ENCODE measurements at regions not wholly inside any gene's neighbourhood (a gene's known extent, or its start where the extent isn't known, plus 50 kb on each side); places are given as distances from the start of the nearest gene placed in this dataset.

DNA sequence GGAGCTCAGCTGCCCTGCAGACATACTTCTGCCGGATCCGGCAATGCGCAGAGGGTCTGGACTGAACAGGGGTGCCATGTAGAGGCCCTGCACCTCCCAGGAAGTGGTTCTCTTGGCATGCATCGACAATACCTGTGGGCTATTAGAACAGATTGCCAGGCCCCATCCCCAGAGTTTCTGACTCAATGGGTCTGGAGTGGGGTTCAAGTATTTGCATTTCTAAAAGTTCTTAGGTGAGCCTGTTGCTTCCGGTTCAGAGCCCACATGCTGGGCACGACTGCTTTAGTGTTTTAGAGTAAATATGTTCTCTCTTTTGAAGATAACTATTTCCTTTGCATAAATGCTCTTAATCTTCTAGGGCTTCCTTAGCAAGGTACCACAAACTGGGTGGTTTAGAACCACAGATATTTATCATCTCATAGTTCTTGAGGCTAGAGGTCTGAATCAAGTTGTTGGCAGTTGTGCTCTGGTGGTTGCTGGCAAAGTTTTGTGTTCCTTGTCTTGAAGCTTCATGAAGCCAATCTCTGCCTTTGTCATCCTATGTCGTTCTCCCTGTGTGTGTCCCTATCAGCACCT is 435.5 kb downstream of the TCERG1L start:
- TF ChIP-seq, protein P1, sequence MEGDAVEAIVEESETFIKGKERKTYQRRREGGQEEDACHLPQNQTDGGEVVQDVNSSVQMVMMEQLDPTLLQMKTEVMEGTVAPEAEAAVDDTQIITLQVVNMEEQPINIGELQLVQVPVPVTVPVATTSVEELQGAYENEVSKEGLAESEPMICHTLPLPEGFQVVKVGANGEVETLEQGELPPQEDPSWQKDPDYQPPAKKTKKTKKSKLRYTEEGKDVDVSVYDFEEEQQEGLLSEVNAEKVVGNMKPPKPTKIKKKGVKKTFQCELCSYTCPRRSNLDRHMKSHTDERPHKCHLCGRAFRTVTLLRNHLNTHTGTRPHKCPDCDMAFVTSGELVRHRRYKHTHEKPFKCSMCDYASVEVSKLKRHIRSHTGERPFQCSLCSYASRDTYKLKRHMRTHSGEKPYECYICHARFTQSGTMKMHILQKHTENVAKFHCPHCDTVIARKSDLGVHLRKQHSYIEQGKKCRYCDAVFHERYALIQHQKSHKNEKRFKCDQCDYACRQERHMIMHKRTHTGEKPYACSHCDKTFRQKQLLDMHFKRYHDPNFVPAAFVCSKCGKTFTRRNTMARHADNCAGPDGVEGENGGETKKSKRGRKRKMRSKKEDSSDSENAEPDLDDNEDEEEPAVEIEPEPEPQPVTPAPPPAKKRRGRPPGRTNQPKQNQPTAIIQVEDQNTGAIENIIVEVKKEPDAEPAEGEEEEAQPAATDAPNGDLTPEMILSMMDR (IDR thresholded peaks at IDR 0.05 in 4 of 5, conservative IDR thresholded peaks at IDR 0.05 in 1 of 5), result no peak
- Histone ChIP-seq H3K27ac (no peak overlapping the region), H3K27me3 (no peaks in the 10 kb centered on the region), H3K4me1 (no peaks in the 10 kb centered on the region), H3K9me3 (no peaks in the 10 kb centered on the region), H3K4me3 (no peak overlapping the region), H3K36me3 (no peaks in the 10 kb centered on the region)
- in situ Hi-C loops (cut with MboI; ENCODE audit: low sequenced_read_pairs in 4 of 4), result no loop called here
- ATAC-seq (no peak), DNase-seq (no peak)
- intact Hi-C loops (cut with DNase I; ENCODE audit: low total_unique reads), result no loop called here

DNA sequence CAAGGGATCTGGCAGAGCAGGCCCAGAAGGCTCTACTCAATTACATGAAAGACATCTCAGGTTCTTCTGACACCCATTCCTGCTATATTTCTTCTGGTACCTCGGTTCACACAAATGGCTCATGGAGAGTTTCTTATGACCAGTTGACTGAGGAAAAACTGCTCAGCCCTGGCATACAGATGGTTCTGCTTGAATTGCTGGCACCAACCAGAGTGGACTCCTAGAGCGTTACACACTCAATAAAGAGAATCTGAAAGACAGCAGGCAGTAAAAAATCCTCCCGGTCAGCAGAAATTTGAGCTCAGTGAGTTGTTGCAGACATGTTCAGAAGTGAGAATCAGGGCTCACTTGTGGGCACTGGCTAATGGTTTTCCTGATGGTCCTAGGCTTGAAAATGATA is 434.4 kb downstream of the TCERG1L start:
- Histone ChIP-seq H3K36me3 (no peaks in the 10 kb centered on the region), H3K4me3 (no peak overlapping the region), H3K27ac (no peak overlapping the region), H3K4me1 (no peaks in the 10 kb centered on the region), H3K27me3 (no peaks in the 10 kb centered on the region), H3K9me3 (no peaks in the 10 kb centered on the region)
- in situ Hi-C loops (cut with MboI; ENCODE audit: low sequenced_read_pairs in 4 of 4), result no loop called here
- intact Hi-C loops (cut with DNase I; ENCODE audit: low total_unique reads), result no loop called here
- DNase-seq, result no peak
- no peak for TF ChIP-seq POLR2A (IDR thresholded peaks at IDR 0.05)
- TF ChIP-seq, protein P1 (IDR thresholded peaks at IDR 0.05 in 4 of 5, conservative IDR thresholded peaks at IDR 0.05 in 1 of 5), result no peak
- ATAC-seq, result no peak

DNA sequence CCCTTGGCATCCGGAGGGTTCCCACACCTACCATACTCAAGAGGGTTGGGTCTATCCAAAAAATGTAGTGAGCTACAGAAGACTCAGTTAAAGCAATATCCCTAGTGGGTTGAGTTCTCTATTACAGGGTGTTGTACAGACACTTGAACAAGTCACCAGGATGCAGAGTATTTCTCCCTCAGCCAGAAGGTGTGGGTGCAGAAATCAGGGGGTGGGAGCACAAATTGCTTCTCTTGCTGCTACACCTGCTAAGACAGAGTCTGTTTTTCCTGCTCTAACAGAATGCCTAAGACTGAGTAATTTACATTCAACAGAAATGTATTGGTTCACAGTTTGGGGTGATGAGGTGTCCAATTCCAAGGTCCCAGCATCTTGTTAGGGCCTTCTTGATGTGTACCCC is 433.4 kb downstream of the TCERG1L start:
- no peak for ATAC-seq
- in situ Hi-C loops (cut with MboI; ENCODE audit: low sequenced_read_pairs in 4 of 4), result no loop called here
- Histone ChIP-seq H3K9me3 (no peaks in the 10 kb centered on the region), H3K27me3 (no peaks in the 10 kb centered on the region), H3K4me3 (no peak overlapping the region), H3K4me1 (no peaks in the 10 kb centered on the region), H3K36me3 (no peaks in the 10 kb centered on the region), H3K27ac (no peak overlapping the region)
- intact Hi-C loops (cut with DNase I; ENCODE audit: low total_unique reads), result no loop called here
- TF ChIP-seq POLR2A (IDR thresholded peaks at IDR 0.05), result no peak
- TF ChIP-seq, protein P1 (IDR thresholded peaks at IDR 0.05 in 4 of 5, conservative IDR thresholded peaks at IDR 0.05 in 1 of 5), result no peak
- no peak for DNase-seq

DNA sequence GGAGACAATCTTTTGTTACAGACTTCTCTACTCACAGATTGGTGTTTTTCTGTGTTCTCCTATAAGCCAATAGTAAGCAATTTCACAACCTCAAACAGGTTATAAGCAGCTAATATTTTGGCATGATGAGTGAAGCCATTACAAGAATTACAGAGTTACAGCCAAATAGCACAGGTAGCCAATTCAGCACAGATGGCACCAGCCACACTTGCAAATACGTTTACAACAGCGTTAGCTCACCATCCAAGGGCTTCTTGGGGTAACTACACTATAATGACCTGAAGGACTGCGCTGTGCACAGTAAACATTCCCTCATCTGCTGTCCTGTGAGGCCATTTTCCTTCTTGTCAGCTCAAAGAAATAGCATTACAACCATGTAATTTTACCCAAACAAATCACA is 428.6 kb downstream of the TCERG1L start:
- H3K4me3 ChIP-seq, result no peak overlapping the region
- H3K9me3 ChIP-seq, result no peaks in the 10 kb centered on the region
- ATAC-seq, result no peak
- no peaks in the 10 kb centered on the region for H3K4me1 ChIP-seq
- intact Hi-C loops (cut with DNase I; ENCODE audit: low total_unique reads) (no loop called here), in situ Hi-C loops (cut with MboI; ENCODE audit: low sequenced_read_pairs in 4 of 4) (no loop called here)
- no peak for TF ChIP-seq POLR2A (IDR thresholded peaks at IDR 0.05)
- TF ChIP-seq, protein P1 (IDR thresholded peaks at IDR 0.05 in 4 of 5, conservative IDR thresholded peaks at IDR 0.05 in 1 of 5), result no peak
- no peak overlapping the region for H3K27ac ChIP-seq
- no peak for DNase-seq
- no peaks in the 10 kb centered on the region for H3K36me3 ChIP-seq
- no peaks in the 10 kb centered on the region for H3K27me3 ChIP-seq

DNA sequence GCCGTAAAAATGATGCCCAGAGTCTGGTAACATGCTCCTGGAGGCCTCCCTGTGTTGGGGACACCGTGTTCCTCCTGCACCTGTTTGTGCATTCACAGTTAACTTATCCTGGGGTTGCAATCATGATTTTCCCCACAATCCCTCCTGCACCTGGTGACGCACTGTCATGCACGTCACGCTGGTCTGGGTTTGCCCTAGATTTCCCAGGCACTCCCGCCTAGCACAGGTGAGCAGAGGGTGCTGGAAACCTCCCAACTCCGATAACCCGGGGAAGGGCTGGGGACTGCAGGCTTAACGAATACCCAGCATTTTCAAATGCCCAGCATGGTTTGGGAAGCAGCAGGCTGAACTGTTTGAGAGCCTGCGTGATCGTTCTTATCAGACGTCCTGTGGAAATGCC is 427.1 kb downstream of the TCERG1L start:
- DNase-seq (no peak), ATAC-seq (no peak)
- no peak overlapping the region for H3K4me3 ChIP-seq
- intact Hi-C loops (cut with DNase I; ENCODE audit: low total_unique reads), result no loop called here
- H3K4me1 ChIP-seq, result no peaks in the 10 kb centered on the region
- H3K36me3 ChIP-seq, result no peaks in the 10 kb centered on the region
- H3K27me3 ChIP-seq, result no peaks in the 10 kb centered on the region
- no peak overlapping the region for H3K27ac ChIP-seq
- H3K9me3 ChIP-seq, result no peaks in the 10 kb centered on the region
- in situ Hi-C loops (cut with MboI; ENCODE audit: low sequenced_read_pairs in 4 of 4), result no loop called here
- no peak for TF ChIP-seq POLR2A (IDR thresholded peaks at IDR 0.05)
- TF ChIP-seq, protein P1 (IDR thresholded peaks at IDR 0.05 in 4 of 5, conservative IDR thresholded peaks at IDR 0.05 in 1 of 5), result no peak
